Esophagus squamous epithelium (tissue), 5 donors: ENCODE measurements at regions not wholly inside any gene's neighbourhood (a gene's known extent, or its start where the extent isn't known, plus 50 kb on each side); places are given as distances from the start of the nearest gene placed in this dataset.

Experiments
- DNase-seq: peaks from one replicate; lab custom pipeline; 2025; lab: John Stamatoyannopoulos, UW
- H3K27ac ChIP-seq, 4 donors: fragments of 200-600 bp; sonication (generic); one replicate each; pipeline ENCODE4 v1.5.1; 2016 to 2019; ENCODE audit warnings: mild to moderate bottlenecking in 1 of 4
- H3K27me3 ChIP-seq, 4 donors: fragments of 200-600 bp; sonication (generic); 1 replicate in 3 of 4; 2 replicates in 1 of 4; pipeline versions ENCODE4 v1.5.1 to v1.6.0; 2017 to 2021; ENCODE audit warnings: antibody characterized with exemption in 1 of 4
- H3K36me3 ChIP-seq, 3 donors: fragments of 200-600 bp; sonication (generic); one replicate each; pipeline ENCODE4 v1.5.1; 2016 to 2019
- H3K4me1 ChIP-seq, 3 donors: fragments of 200-600 bp; sonication (generic); one replicate each; pipeline ENCODE4 v1.5.1; 2017 to 2019
- H3K4me3 ChIP-seq, 4 donors: fragments of 200-600 bp; sonication (generic); 1 replicate in 3 of 4; 2 replicates in 1 of 4; pipeline ENCODE4 v1.5.1; 2016 to 2019; ENCODE audit warnings: mild to moderate bottlenecking in 2 of 4, moderate library complexity in 1 of 4
- H3K9me3 ChIP-seq, 3 donors: fragments of 200-600 bp; sonication (generic); one replicate each; pipeline ENCODE4 v1.5.1; 2016 to 2019
- CTCF ChIP-seq, 6 experiments: fragments of 450-650 bp in 4 of 6; fragments of 200-600 bp in 2 of 6; sonication (generic) in 2 of 6; IDR thresholded peaks; one replicate each; pipeline ENCODE4 v1.5.1; 2016 to 2019; ENCODE audit warnings: antibody characterized with exemption in 6 of 6, mild to moderate bottlenecking in 4 of 6, moderate library complexity in 4 of 6
- POLR2A ChIP-seq, 4 donors: fragments of 450-650 bp; IDR thresholded peaks; one replicate each; pipeline ENCODE4 v1.6.1; 2017; ENCODE audit warnings: antibody characterized with exemption in 4 of 4, mild to moderate bottlenecking in 4 of 4, moderate library complexity in 3 of 4
- WGBS, 2 donors: methylation state at CpG; one replicate each; pipeline ENCODE4 v1.1.5; 2018; 5-methylcytosine and 5-hydroxymethylcytosine counted together
- intact Hi-C: fragments of 100-400 bp; cut with DNase I; formaldehyde crosslinking; loops from one replicate; pipeline ENCODE4 v1.15.0; 2022
- donor health status: DM: yes; HTN: yes; CAD: no.

GRCh38 chr10:21030091-21030490 lies 133.0 kb upstream of the NEBL start:
- Histone ChIP-seq H3K4me1 (no peaks in the 10 kb centered on the region), H3K9me3 (no peaks in the 10 kb centered on the region), H3K27ac (no peak overlapping the region), H3K36me3 (no peaks in the 10 kb centered on the region), H3K27me3 (no peaks in the 10 kb centered on the region), H3K4me3 (no peak overlapping the region)
- TF ChIP-seq CTCF (IDR thresholded peaks at IDR 0.05) (no peak), POLR2A (IDR thresholded peaks at IDR 0.05) (no peak)
- no peak for DNase-seq
- 49 to 60% methylated on average over 10 of the region's 10 CpGs for WGBS, 2 donors
- intact Hi-C loops = no loop called here

GRCh38 chr10:21022821-21023220 lies 125.7 kb upstream of the NEBL start:
- Histone ChIP-seq H3K4me1 (peaks cover 0 to 14% (median 0%) of the 10 kb centered on the region in 3 donors), H3K27me3 (no peaks in the 10 kb centered on the region), H3K4me3 (no peak overlapping the region), H3K9me3 (no peaks in the 10 kb centered on the region), H3K36me3 (no peaks in the 10 kb centered on the region), H3K27ac (no peak overlapping the region)
- intact Hi-C loops = no loop called here
- DNase-seq = no peak
- TF ChIP-seq CTCF (IDR thresholded peaks at IDR 0.05) (no peak), POLR2A (IDR thresholded peaks at IDR 0.05) (no peak)
- WGBS, 2 donors = 33 to 49% methylated on average over 3 of the region's 3 CpGs

GRCh38 chr10:21021843-21022594 lies 124.9 kb upstream of the NEBL start:
- Histone ChIP-seq H3K27me3 (no peaks in the 10 kb centered on the region), H3K36me3 (no peaks in the 10 kb centered on the region), H3K4me1 (peaks cover 0 to 14% (median 0%) of the 10 kb centered on the region in 3 donors), H3K4me3 (no peak overlapping the region), H3K27ac (no peak overlapping the region), H3K9me3 (no peaks in the 10 kb centered on the region)
- intact Hi-C loops = no loop called here
- TF ChIP-seq POLR2A (IDR thresholded peaks at IDR 0.05) (no peak), CTCF (IDR thresholded peaks at IDR 0.05) (peak in 1 of 6 experiments; percentile 19)
- 72 to 73% methylated on average over 15 of the region's 15 CpGs for WGBS, 2 donors
- DNase-seq = no peak

- Histone ChIP-seq H3K4me3 (no peak overlapping the region), H3K36me3 (no peaks in the 10 kb centered on the region), H3K4me1 (peaks cover 0 to 14% (median 0%) of the 10 kb centered on the region in 3 donors), H3K27ac (no peak overlapping the region), H3K27me3 (no peaks in the 10 kb centered on the region), H3K9me3 (no peaks in the 10 kb centered on the region)
- intact Hi-C loops = no loop called here
- TF ChIP-seq POLR2A (IDR thresholded peaks at IDR 0.05) = no peak
- TF ChIP-seq CTCF (IDR thresholded peaks at IDR 0.05) = no peak
- 81% methylated on average over 6 of the region's 6 CpGs for WGBS, 2 donors
- DNase-seq = no peak
Observed at GRCh38 chr10:21021231-21021630, 124.1 kb upstream of the NEBL start.

GRCh38 chr10:21020545-21020944 lies 123.4 kb upstream of the NEBL start:
- 87 to 92% methylated on average over 7 of the region's 7 CpGs for WGBS, 2 donors
- intact Hi-C loops = no loop called here
- DNase-seq = no peak

More at GRCh38 chr10:21020545-21020944, 123.4 kb upstream of the NEBL start:
- TF ChIP-seq POLR2A (IDR thresholded peaks at IDR 0.05) (no peak), CTCF (IDR thresholded peaks at IDR 0.05) (peak in 1 of 6 experiments; percentile 38)
- Histone ChIP-seq H3K4me1 (peaks cover 0 to 14% (median 0%) of the 10 kb centered on the region in 3 donors), H3K27ac (no peak overlapping the region), H3K4me3 (no peak overlapping the region), H3K36me3 (no peaks in the 10 kb centered on the region), H3K9me3 (no peaks in the 10 kb centered on the region), H3K27me3 (no peaks in the 10 kb centered on the region)
